ENCODE measurements at regions not wholly inside any gene's neighbourhood (a gene's known extent, or its start where the extent isn't known, plus 50 kb on each side); places are given as distances from the start of the nearest gene placed in this dataset.

GRCh38 chr9:34907044-34907443 lies 51.0 kb upstream of the PHF24 start:
- no peak for DNase-seq
- no peaks in the 10 kb centered on the region for H3K4me1 ChIP-seq (ENCODE audit: control insufficient read depth, insufficient read depth, low read length, poor library complexity, severe bottlenecking)
- no peaks in the 10 kb centered on the region for H3K27me3 ChIP-seq (replicated peaks; ENCODE audit: control insufficient read depth, insufficient read depth, low read length, poor library complexity, severe bottlenecking)
- H3K4me3 ChIP-seq (ENCODE audit: insufficient read depth, low read depth, low read length, poor library complexity, severe bottlenecking) = no peak overlapping the region
- no peaks in the 10 kb centered on the region for H3K36me3 ChIP-seq (ENCODE audit: control insufficient read depth, insufficient read depth, low read length)
- no peak overlapping the region for H3K27ac ChIP-seq (ENCODE audit: insufficient read depth, low read length, poor library complexity, severe bottlenecking)
- no peaks in the 10 kb centered on the region for H3K9me3 ChIP-seq (ENCODE audit: control insufficient read depth, low read length)

GRCh38 chr9:34899535-34900158 lies 58.4 kb upstream of the PHF24 start:
- no peak overlapping the region for H3K27ac ChIP-seq (ENCODE audit: insufficient read depth, low read length, poor library complexity, severe bottlenecking)
- peak; percentile 54 to 67 (median 62) for DNase-seq
- H3K4me1 ChIP-seq (ENCODE audit: control insufficient read depth, insufficient read depth, low read length, poor library complexity, severe bottlenecking) = no peaks in the 10 kb centered on the region
- H3K36me3 ChIP-seq (ENCODE audit: control insufficient read depth, insufficient read depth, low read length) = no peaks in the 10 kb centered on the region
- H3K9me3 ChIP-seq (ENCODE audit: control insufficient read depth, low read length) = no peaks in the 10 kb centered on the region
- no peaks in the 10 kb centered on the region for H3K27me3 ChIP-seq (replicated peaks; ENCODE audit: control insufficient read depth, insufficient read depth, low read length, poor library complexity, severe bottlenecking)
- H3K4me3 ChIP-seq (ENCODE audit: insufficient read depth, low read depth, low read length, poor library complexity, severe bottlenecking) = no peak overlapping the region

GRCh38 chr9:34898846-34899245 lies 59.2 kb upstream of the PHF24 start:
- Histone ChIP-seq H3K4me3 (ENCODE audit: insufficient read depth, low read depth, low read length, poor library complexity, severe bottlenecking) (no peak overlapping the region), H3K4me1 (ENCODE audit: control insufficient read depth, insufficient read depth, low read length, poor library complexity, severe bottlenecking) (no peaks in the 10 kb centered on the region), H3K27me3 (replicated peaks; ENCODE audit: control insufficient read depth, insufficient read depth, low read length, poor library complexity, severe bottlenecking) (no peaks in the 10 kb centered on the region), H3K36me3 (ENCODE audit: control insufficient read depth, insufficient read depth, low read length) (no peaks in the 10 kb centered on the region), H3K27ac (ENCODE audit: insufficient read depth, low read length, poor library complexity, severe bottlenecking) (no peak overlapping the region), H3K9me3 (ENCODE audit: control insufficient read depth, low read length) (no peaks in the 10 kb centered on the region)
- DNase-seq = no peak

- no peaks in the 10 kb centered on the region for H3K36me3 ChIP-seq (ENCODE audit: control insufficient read depth, insufficient read depth, low read length)
- no peak for DNase-seq
- H3K27me3 ChIP-seq (replicated peaks; ENCODE audit: control insufficient read depth, insufficient read depth, low read length, poor library complexity, severe bottlenecking) = no peaks in the 10 kb centered on the region
- no peaks in the 10 kb centered on the region for H3K9me3 ChIP-seq (ENCODE audit: control insufficient read depth, low read length)
- no peak overlapping the region for H3K27ac ChIP-seq (ENCODE audit: insufficient read depth, low read length, poor library complexity, severe bottlenecking)
- H3K4me1 ChIP-seq (ENCODE audit: control insufficient read depth, insufficient read depth, low read length, poor library complexity, severe bottlenecking) = no peaks in the 10 kb centered on the region
- no peak overlapping the region for H3K4me3 ChIP-seq (ENCODE audit: insufficient read depth, low read depth, low read length, poor library complexity, severe bottlenecking)
Observed at GRCh38 chr9:34896112-34896511, 62.0 kb upstream of the PHF24 start.

- Histone ChIP-seq H3K4me1 (ENCODE audit: control insufficient read depth, insufficient read depth, low read length, poor library complexity, severe bottlenecking) (no peaks in the 10 kb centered on the region), H3K9me3 (ENCODE audit: control insufficient read depth, low read length) (no peaks in the 10 kb centered on the region), H3K4me3 (ENCODE audit: insufficient read depth, low read depth, low read length, poor library complexity, severe bottlenecking) (no peak overlapping the region), H3K36me3 (ENCODE audit: control insufficient read depth, insufficient read depth, low read length) (no peaks in the 10 kb centered on the region), H3K27ac (ENCODE audit: insufficient read depth, low read length, poor library complexity, severe bottlenecking) (no peak overlapping the region), H3K27me3 (replicated peaks; ENCODE audit: control insufficient read depth, insufficient read depth, low read length, poor library complexity, severe bottlenecking) (no peaks in the 10 kb centered on the region)
- DNase-seq = no peak
Observed at GRCh38 chr9:34892886-34893285, 65.2 kb upstream of the PHF24 start.

- H3K9me3 ChIP-seq (ENCODE audit: control insufficient read depth, low read length) = no peaks in the 10 kb centered on the region
- H3K4me1 ChIP-seq (ENCODE audit: control insufficient read depth, insufficient read depth, low read length, poor library complexity, severe bottlenecking) = no peaks in the 10 kb centered on the region
- no peak for DNase-seq
- no peak overlapping the region for H3K4me3 ChIP-seq (ENCODE audit: insufficient read depth, low read depth, low read length, poor library complexity, severe bottlenecking)
- H3K27ac ChIP-seq (ENCODE audit: insufficient read depth, low read length, poor library complexity, severe bottlenecking) = no peak overlapping the region
- H3K27me3 ChIP-seq (replicated peaks; ENCODE audit: control insufficient read depth, insufficient read depth, low read length, poor library complexity, severe bottlenecking) = no peaks in the 10 kb centered on the region
- H3K36me3 ChIP-seq (ENCODE audit: control insufficient read depth, insufficient read depth, low read length) = no peaks in the 10 kb centered on the region
Observed at GRCh38 chr9:34891386-34891785, 66.7 kb upstream of the PHF24 start.

GRCh38 chr9:34887841-34888240 lies 70.2 kb upstream of the PHF24 start:
- no peaks in the 10 kb centered on the region for H3K9me3 ChIP-seq (ENCODE audit: control insufficient read depth, low read length)
- H3K36me3 ChIP-seq (ENCODE audit: control insufficient read depth, insufficient read depth, low read length) = no peaks in the 10 kb centered on the region
- H3K4me1 ChIP-seq (ENCODE audit: control insufficient read depth, insufficient read depth, low read length, poor library complexity, severe bottlenecking) = no peaks in the 10 kb centered on the region
- no peak for DNase-seq
- no peak overlapping the region for H3K4me3 ChIP-seq (ENCODE audit: insufficient read depth, low read depth, low read length, poor library complexity, severe bottlenecking)
- no peak overlapping the region for H3K27ac ChIP-seq (ENCODE audit: insufficient read depth, low read length, poor library complexity, severe bottlenecking)
- H3K27me3 ChIP-seq (replicated peaks; ENCODE audit: control insufficient read depth, insufficient read depth, low read length, poor library complexity, severe bottlenecking) = no peaks in the 10 kb centered on the region

GRCh38 chr9:34884747-34885189 lies 73.3 kb upstream of the PHF24 start:
- Histone ChIP-seq H3K9me3 (ENCODE audit: control insufficient read depth, low read length) (no peaks in the 10 kb centered on the region), H3K4me1 (ENCODE audit: control insufficient read depth, insufficient read depth, low read length, poor library complexity, severe bottlenecking) (no peaks in the 10 kb centered on the region), H3K4me3 (ENCODE audit: insufficient read depth, low read depth, low read length, poor library complexity, severe bottlenecking) (no peak overlapping the region), H3K27ac (ENCODE audit: insufficient read depth, low read length, poor library complexity, severe bottlenecking) (no peak overlapping the region), H3K36me3 (ENCODE audit: control insufficient read depth, insufficient read depth, low read length) (no peaks in the 10 kb centered on the region), H3K27me3 (replicated peaks; ENCODE audit: control insufficient read depth, insufficient read depth, low read length, poor library complexity, severe bottlenecking) (no peaks in the 10 kb centered on the region)
- no peak for DNase-seq

- H3K4me1 ChIP-seq (ENCODE audit: control insufficient read depth, insufficient read depth, low read length, poor library complexity, severe bottlenecking) = no peaks in the 10 kb centered on the region
- H3K27me3 ChIP-seq (replicated peaks; ENCODE audit: control insufficient read depth, insufficient read depth, low read length, poor library complexity, severe bottlenecking) = no peaks in the 10 kb centered on the region
- no peaks in the 10 kb centered on the region for H3K36me3 ChIP-seq (ENCODE audit: control insufficient read depth, insufficient read depth, low read length)
- H3K27ac ChIP-seq (ENCODE audit: insufficient read depth, low read length, poor library complexity, severe bottlenecking) = no peak overlapping the region
- DNase-seq = no peak
- no peak overlapping the region for H3K4me3 ChIP-seq (ENCODE audit: insufficient read depth, low read depth, low read length, poor library complexity, severe bottlenecking)
- no peaks in the 10 kb centered on the region for H3K9me3 ChIP-seq (ENCODE audit: control insufficient read depth, low read length)
Observed at GRCh38 chr9:34876096-34876495, 82.0 kb upstream of the PHF24 start.

- DNase-seq = no peak
- Histone ChIP-seq H3K27ac (ENCODE audit: insufficient read depth, low read length, poor library complexity, severe bottlenecking) (no peak overlapping the region), H3K27me3 (replicated peaks; ENCODE audit: control insufficient read depth, insufficient read depth, low read length, poor library complexity, severe bottlenecking) (no peaks in the 10 kb centered on the region), H3K4me3 (ENCODE audit: insufficient read depth, low read depth, low read length, poor library complexity, severe bottlenecking) (no peak overlapping the region), H3K36me3 (ENCODE audit: control insufficient read depth, insufficient read depth, low read length) (no peaks in the 10 kb centered on the region), H3K4me1 (ENCODE audit: control insufficient read depth, insufficient read depth, low read length, poor library complexity, severe bottlenecking) (no peaks in the 10 kb centered on the region), H3K9me3 (ENCODE audit: control insufficient read depth, low read length) (no peaks in the 10 kb centered on the region)
Observed at GRCh38 chr9:34869390-34869789, 88.7 kb upstream of the PHF24 start.

Data from effector memory CD4-positive, alpha-beta T cell (primary cell).